OCI-LY7 (cell line): ENCODE measurements at regions not wholly inside any gene's neighbourhood (a gene's known extent, or its start where the extent isn't known, plus 50 kb on each side); places are given as distances from the start of the nearest gene placed in this dataset.

Experiments
- EZH2phosphoT487 ChIP-seq: fragments of 200-600 bp; sonication (generic); IDR thresholded peaks from 2 replicates; pipeline ENCODE4 v1.6.1; 2018; ENCODE audit warnings: low read depth, borderline replicate concordance, mild to moderate bottlenecking, mixed run types, antibody characterized with exemption, low read length, moderate library complexity, mixed read lengths
- TF ChIP-seq, protein P1 (sequence below): fragments of 200-600 bp; sonication (generic); conservative IDR thresholded peaks from 2 replicates; pipeline ENCODE4 v1.5.1; 2014; ENCODE audit warnings: mild to moderate bottlenecking, antibody characterized with exemption, low read length, moderate library complexity, mixed read lengths

GRCh38 chr13:75071796-75072195 is 410.2 kb downstream of the TBC1D4 start:
- TF ChIP-seq, protein P1, sequence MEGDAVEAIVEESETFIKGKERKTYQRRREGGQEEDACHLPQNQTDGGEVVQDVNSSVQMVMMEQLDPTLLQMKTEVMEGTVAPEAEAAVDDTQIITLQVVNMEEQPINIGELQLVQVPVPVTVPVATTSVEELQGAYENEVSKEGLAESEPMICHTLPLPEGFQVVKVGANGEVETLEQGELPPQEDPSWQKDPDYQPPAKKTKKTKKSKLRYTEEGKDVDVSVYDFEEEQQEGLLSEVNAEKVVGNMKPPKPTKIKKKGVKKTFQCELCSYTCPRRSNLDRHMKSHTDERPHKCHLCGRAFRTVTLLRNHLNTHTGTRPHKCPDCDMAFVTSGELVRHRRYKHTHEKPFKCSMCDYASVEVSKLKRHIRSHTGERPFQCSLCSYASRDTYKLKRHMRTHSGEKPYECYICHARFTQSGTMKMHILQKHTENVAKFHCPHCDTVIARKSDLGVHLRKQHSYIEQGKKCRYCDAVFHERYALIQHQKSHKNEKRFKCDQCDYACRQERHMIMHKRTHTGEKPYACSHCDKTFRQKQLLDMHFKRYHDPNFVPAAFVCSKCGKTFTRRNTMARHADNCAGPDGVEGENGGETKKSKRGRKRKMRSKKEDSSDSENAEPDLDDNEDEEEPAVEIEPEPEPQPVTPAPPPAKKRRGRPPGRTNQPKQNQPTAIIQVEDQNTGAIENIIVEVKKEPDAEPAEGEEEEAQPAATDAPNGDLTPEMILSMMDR = no peak
- TF ChIP-seq EZH2phosphoT487 = no peak
